HEK293 (cell line): ENCODE measurements at regions not wholly inside any gene's neighbourhood (a gene's known extent, or its start where the extent isn't known, plus 50 kb on each side); places are given as distances from the start of the nearest gene placed in this dataset.

ENCODE experiments used
- CTCF ChIA-PET: fragments of 350-600 bp; formaldehyde crosslinking; extraction: SDS; loops from one replicate; lab custom pipeline; 2021; ENCODE audit warnings: antibody characterized with exemption; lab: Yijun Ruan, JAX
- POLR2A ChIA-PET: fragments of 300-600 bp; formaldehyde crosslinking; extraction: SDS; loops from one replicate; lab custom pipeline; 2020; ENCODE audit warnings: antibody characterized with exemption, inconsistent platforms; lab: Yijun Ruan, JAX
- H3K27ac ChIP-seq: fragments of 200-500 bp; sonication (Bioruptor generic); 2 replicates; pipeline ENCODE4 v1.5.1; 2014; ENCODE audit warnings: low read depth, low read length, control low read depth, inconsistent platforms; ENCODE audit errors: extremely low read depth
- H3K36me3 ChIP-seq, 2 experiments: fragments of 200-500 bp in 1 of 2; sonication (Bioruptor generic) in 1 of 2; 1 replicate in 1 of 2; 2 replicates in 1 of 2; pipeline ENCODE4 v1.5.1; 2014 to 2017; ENCODE audit warnings: inconsistent platforms in 2 of 2, low read length in 2 of 2; ENCODE audit not compliant: control insufficient read depth in 2 of 2, insufficient read depth in 1 of 2
- H3K4me1 ChIP-seq: fragments of 200-500 bp; sonication (Bioruptor generic); 2 replicates; pipeline ENCODE4 v1.5.1; 2014; ENCODE audit warnings: mild to moderate bottlenecking, low read length, inconsistent platforms; ENCODE audit not compliant: control insufficient read depth, insufficient read depth
- H3K4me3 ChIP-seq: 2 replicates; pipeline ENCODE4 v1.5.1; 2011; ENCODE audit warnings: low read depth, mild to moderate bottlenecking, control low read depth, low read length, moderate library complexity
- H3K9me3 ChIP-seq: fragments of 200-500 bp; sonication (Bioruptor generic); 2 replicates; pipeline ENCODE4 v1.5.1; 2014; ENCODE audit warnings: low read depth, low read length, inconsistent platforms; ENCODE audit not compliant: control insufficient read depth, insufficient read depth
- MEIS1 ChIP-seq: sonication (generic); formaldehyde crosslinking; IDR thresholded peaks from 2 replicates; pipeline ENCODE4 v1.8.1; 2022; ENCODE audit warnings: missing genetic modification reagents, mild to moderate bottlenecking, borderline replicate concordance
- PRDM1 ChIP-seq: fragments of 450-650 bp; formaldehyde crosslinking; IDR thresholded peaks from 2 replicates; pipeline ENCODE4; 2016; ENCODE audit warnings: missing biosample characterization, missing genetic modification characterization
- ZBTB17 ChIP-seq: fragments of 450-650 bp; formaldehyde crosslinking; IDR thresholded peaks from 2 replicates; pipeline ENCODE4 v1.5.1; 2016; ENCODE audit warnings: missing biosample characterization, missing genetic modification characterization
- ZBTB21 ChIP-seq: fragments of 450-650 bp; formaldehyde crosslinking; IDR thresholded peaks from 2 replicates; pipeline ENCODE4 v1.5.1; 2017; ENCODE audit warnings: missing biosample characterization, missing genetic modification characterization
- ZBTB7A ChIP-seq: fragments of 450-650 bp; formaldehyde crosslinking; IDR thresholded peaks from 2 replicates; pipeline ENCODE4 v1.5.1; 2016; ENCODE audit warnings: low read depth, missing biosample characterization, missing genetic modification characterization
- ZFP69B ChIP-seq: fragments of 450-650 bp; formaldehyde crosslinking; IDR thresholded peaks from 2 replicates; pipeline ENCODE4 v1.5.1; 2016; ENCODE audit warnings: missing biosample characterization, missing genetic modification characterization
- ZNF121 ChIP-seq: fragments of 450-650 bp; formaldehyde crosslinking; IDR thresholded peaks from 2 replicates; pipeline ENCODE4 v1.5.1; 2016; ENCODE audit warnings: missing biosample characterization, missing genetic modification characterization
- ZNF175 ChIP-seq: fragments of 450-650 bp; formaldehyde crosslinking; IDR thresholded peaks from 2 replicates; pipeline ENCODE4 v1.5.1; 2016; ENCODE audit warnings: missing biosample characterization, missing genetic modification characterization
- ZNF239 ChIP-seq: fragments of 450-650 bp; formaldehyde crosslinking; IDR thresholded peaks from 2 replicates; pipeline ENCODE4 v1.5.1; 2016; ENCODE audit warnings: missing biosample characterization, missing genetic modification characterization
- ZNF274 ChIP-seq, 2 experiments: fragments of 200-500 bp in 1 of 2; fragments of 450-650 bp in 1 of 2; sonication (Bioruptor generic) in 1 of 2; formaldehyde crosslinking in 1 of 2; IDR thresholded peaks; 2 replicates each; pipeline versions ENCODE4 v1.5.1 to v1.6.1; 2014 to 2016; ENCODE audit warnings: borderline replicate concordance in 1 of 2, inconsistent platforms in 1 of 2, low read length in 1 of 2, missing biosample characterization in 1 of 2, missing genetic modification characterization in 1 of 2
- ZNF335 ChIP-seq: fragments of 450-650 bp; formaldehyde crosslinking; conservative IDR thresholded peaks from 2 replicates; pipeline ENCODE4 v1.5.1; 2016; ENCODE audit warnings: missing biosample characterization, missing genetic modification characterization
- ZNF529 ChIP-seq: fragments of 450-650 bp; formaldehyde crosslinking; IDR thresholded peaks from 2 replicates; pipeline ENCODE4 v1.5.1; 2017; ENCODE audit warnings: missing genetic modification characterization, missing biosample characterization; ENCODE audit not compliant: insufficient replicate concordance
- ZNF580 ChIP-seq: fragments of 450-650 bp; formaldehyde crosslinking; IDR thresholded peaks from 2 replicates; pipeline ENCODE4 v1.5.1; 2016; ENCODE audit warnings: missing biosample characterization, missing genetic modification characterization
- ZNF670 ChIP-seq: fragments of 450-650 bp; formaldehyde crosslinking; IDR thresholded peaks from 2 replicates; pipeline ENCODE4 v1.5.1; 2016; ENCODE audit warnings: missing biosample characterization, missing genetic modification characterization, low read depth
- ZNF701 ChIP-seq: fragments of 450-650 bp; formaldehyde crosslinking; IDR thresholded peaks from 2 replicates; pipeline ENCODE4 v1.5.1; 2016; ENCODE audit warnings: missing biosample characterization, missing genetic modification characterization
- TF ChIP-seq, protein P1 (sequence below): sonication (generic); formaldehyde crosslinking; IDR thresholded peaks from 2 replicates; pipeline ENCODE4 v1.8.1; 2022; ENCODE audit warnings: mild to moderate bottlenecking, moderate library complexity, missing genetic modification reagents
- TF ChIP-seq, protein P2 (sequence below): fragments of 450-650 bp; formaldehyde crosslinking; IDR thresholded peaks from 2 replicates; pipeline ENCODE4 v1.5.1; 2016; ENCODE audit warnings: missing biosample characterization, missing genetic modification characterization
- TF ChIP-seq, protein P3 (sequence below): fragments of 450-650 bp; formaldehyde crosslinking; IDR thresholded peaks from 2 replicates; pipeline ENCODE4 v1.5.1; 2017; ENCODE audit warnings: missing biosample characterization, missing genetic modification characterization
- TF ChIP-seq, protein P4 (sequence below): fragments of 450-650 bp; formaldehyde crosslinking; IDR thresholded peaks from 2 replicates; pipeline ENCODE4 v1.5.1; 2017; ENCODE audit warnings: missing biosample characterization, missing genetic modification characterization

- TF ChIP-seq, protein P1, sequence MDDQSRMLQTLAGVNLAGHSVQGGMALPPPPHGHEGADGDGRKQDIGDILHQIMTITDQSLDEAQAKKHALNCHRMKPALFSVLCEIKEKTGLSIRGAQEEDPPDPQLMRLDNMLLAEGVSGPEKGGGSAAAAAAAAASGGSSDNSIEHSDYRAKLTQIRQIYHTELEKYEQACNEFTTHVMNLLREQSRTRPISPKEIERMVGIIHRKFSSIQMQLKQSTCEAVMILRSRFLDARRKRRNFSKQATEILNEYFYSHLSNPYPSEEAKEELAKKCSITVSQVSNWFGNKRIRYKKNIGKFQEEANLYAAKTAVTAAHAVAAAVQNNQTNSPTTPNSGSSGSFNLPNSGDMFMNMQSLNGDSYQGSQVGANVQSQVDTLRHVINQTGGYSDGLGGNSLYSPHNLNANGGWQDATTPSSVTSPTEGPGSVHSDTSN (CRISPR knock-in tag), result no peak
- TF ChIP-seq, protein P2, sequence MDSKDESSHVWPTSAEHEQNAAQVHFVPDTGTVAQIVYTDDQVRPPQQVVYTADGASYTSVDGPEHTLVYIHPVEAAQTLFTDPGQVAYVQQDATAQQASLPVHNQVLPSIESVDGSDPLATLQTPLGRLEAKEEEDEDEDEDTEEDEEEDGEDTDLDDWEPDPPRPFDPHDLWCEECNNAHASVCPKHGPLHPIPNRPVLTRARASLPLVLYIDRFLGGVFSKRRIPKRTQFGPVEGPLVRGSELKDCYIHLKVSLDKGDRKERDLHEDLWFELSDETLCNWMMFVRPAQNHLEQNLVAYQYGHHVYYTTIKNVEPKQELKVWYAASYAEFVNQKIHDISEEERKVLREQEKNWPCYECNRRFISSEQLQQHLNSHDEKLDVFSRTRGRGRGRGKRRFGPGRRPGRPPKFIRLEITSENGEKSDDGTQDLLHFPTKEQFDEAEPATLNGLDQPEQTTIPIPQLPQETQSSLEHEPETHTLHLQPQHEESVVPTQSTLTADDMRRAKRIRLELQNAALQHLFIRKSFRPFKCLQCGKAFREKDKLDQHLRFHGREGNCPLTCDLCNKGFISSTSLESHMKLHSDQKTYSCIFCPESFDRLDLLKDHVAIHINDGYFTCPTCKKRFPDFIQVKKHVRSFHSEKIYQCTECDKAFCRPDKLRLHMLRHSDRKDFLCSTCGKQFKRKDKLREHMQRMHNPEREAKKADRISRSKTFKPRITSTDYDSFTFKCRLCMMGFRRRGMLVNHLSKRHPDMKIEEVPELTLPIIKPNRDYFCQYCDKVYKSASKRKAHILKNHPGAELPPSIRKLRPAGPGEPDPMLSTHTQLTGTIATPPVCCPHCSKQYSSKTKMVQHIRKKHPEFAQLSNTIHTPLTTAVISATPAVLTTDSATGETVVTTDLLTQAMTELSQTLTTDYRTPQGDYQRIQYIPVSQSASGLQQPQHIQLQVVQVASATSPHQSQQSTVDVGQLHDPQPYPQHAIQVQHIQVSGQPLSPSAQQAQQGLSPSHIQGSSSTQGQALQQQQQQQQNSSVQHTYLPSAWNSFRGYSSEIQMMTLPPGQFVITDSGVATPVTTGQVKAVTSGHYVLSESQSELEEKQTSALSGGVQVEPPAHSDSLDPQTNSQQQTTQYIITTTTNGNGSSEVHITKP (tag by site-specific recombination), result no peak
- no peak for TF ChIP-seq ZNF335 (tag by site-specific recombination)
- TF ChIP-seq ZNF175, result no peak
- no peak for TF ChIP-seq ZNF701 (tag by site-specific recombination)
- TF ChIP-seq ZBTB17 (tag by site-specific recombination), result no peak
- TF ChIP-seq ZNF121 (tag by site-specific recombination), result no peak
- no peak for TF ChIP-seq ZNF239 (tag by site-specific recombination)
Measured at GRCh38 chr14:89543425-89543790, 126.4 kb upstream of the FOXN3 start (continued).

DNA sequence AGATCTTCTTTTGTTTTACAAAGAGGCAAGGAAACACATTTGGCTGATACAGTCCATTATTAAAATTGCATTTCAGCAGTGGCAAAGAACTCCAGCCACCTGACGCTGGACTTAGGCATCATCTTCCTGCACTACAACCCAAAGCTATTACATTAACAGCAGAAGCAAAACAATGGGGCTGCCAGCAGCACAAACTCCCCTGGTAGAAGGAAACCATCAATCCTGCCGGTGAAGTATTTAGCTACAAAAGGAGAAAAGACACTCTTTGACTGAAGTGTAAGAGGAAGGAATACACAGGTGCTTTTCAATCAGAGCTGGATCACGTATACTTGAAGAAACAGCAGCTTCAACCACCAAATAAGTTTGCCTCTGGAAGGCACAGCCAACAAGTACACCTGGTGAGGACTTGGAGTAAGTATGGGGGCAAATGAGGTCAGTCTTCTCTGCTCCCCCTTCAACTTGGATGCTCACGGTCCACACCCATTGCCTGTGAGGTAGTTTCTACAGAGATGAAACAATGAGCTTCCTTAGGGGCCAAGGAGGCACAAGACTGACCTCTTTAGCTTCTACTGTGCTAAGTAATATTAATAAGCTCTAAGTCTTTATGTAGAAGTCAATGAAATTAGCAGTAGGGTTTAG lies 125.9 kb upstream of the FOXN3 start:
- Histone ChIP-seq H3K4me1 (peaks cover 16% of the 10 kb centered on the region), H3K4me3 (no peak overlapping the region), H3K9me3 (no peaks in the 10 kb centered on the region)
- no peak for TF ChIP-seq ZNF529 (tag by site-specific recombination)
- TF ChIP-seq, protein P3, sequence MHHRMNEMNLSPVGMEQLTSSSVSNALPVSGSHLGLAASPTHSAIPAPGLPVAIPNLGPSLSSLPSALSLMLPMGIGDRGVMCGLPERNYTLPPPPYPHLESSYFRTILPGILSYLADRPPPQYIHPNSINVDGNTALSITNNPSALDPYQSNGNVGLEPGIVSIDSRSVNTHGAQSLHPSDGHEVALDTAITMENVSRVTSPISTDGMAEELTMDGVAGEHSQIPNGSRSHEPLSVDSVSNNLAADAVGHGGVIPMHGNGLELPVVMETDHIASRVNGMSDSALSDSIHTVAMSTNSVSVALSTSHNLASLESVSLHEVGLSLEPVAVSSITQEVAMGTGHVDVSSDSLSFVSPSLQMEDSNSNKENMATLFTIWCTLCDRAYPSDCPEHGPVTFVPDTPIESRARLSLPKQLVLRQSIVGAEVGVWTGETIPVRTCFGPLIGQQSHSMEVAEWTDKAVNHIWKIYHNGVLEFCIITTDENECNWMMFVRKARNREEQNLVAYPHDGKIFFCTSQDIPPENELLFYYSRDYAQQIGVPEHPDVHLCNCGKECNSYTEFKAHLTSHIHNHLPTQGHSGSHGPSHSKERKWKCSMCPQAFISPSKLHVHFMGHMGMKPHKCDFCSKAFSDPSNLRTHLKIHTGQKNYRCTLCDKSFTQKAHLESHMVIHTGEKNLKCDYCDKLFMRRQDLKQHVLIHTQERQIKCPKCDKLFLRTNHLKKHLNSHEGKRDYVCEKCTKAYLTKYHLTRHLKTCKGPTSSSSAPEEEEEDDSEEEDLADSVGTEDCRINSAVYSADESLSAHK, result no peak
- TF ChIP-seq, all 188 proteins: peak for 0
- Histone ChIP-seq H3K36me3 (no peaks in the 10 kb centered on the region), H3K27ac (no peak overlapping the region)
- POLR2A ChIA-PET, result no interaction called here
- CTCF ChIA-PET, result interaction anchor here (0.6 kb wide), 2 partner anchors 130 to 434 kb away, joined by 3 to 4 read pairs; no protein-coding TSS in a partner anchor

DNA sequence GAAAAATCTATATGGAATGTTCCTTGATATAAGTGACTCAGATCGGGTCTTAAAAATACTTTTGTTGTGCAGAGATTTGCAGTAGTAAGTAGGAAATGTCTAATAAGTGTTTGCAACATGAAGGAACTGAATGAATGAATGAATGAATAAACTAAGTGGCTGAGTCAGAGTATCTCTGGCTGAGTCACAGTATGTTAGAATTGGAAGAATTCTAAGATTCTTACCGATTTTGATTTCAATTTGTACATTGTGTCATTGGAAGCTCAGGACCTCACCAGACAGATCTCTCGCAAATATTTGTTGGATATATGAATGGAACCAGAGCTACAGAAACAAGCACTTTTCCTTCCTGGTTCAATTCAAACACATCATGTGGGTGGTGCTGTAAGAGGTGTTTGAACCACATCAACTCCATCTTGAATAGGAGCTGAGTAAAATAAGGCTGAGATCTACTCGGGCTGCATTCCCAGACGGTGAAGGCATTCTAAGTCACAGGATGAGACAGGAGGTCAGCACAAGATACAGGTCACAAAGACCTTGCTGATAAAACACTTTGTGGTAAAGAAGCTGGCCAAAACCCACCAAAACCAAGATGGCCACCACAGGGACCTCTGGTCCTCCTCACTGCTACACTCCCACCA lies 123.9 kb upstream of the FOXN3 start:
- TF ChIP-seq ZNF274 (IDR thresholded peaks at IDR 0.05; ENCODE audit: low read length) (no peak), ZNF274 (tag by site-specific recombination; IDR thresholded peaks at IDR 0.05; ENCODE audit: borderline replicate concordance) (no peak), ZNF239 (tag by site-specific recombination) (no peak), PRDM1 (tag by site-specific recombination) (no peak), ZBTB7A (no peak), ZBTB21 (tag by site-specific recombination) (no peak), MEIS1 (no peak), ZNF670 (no peak), ZNF580 (no peak), ZNF175 (no peak), ZFP69B (tag by site-specific recombination) (no peak)
- TF ChIP-seq, protein P4, sequence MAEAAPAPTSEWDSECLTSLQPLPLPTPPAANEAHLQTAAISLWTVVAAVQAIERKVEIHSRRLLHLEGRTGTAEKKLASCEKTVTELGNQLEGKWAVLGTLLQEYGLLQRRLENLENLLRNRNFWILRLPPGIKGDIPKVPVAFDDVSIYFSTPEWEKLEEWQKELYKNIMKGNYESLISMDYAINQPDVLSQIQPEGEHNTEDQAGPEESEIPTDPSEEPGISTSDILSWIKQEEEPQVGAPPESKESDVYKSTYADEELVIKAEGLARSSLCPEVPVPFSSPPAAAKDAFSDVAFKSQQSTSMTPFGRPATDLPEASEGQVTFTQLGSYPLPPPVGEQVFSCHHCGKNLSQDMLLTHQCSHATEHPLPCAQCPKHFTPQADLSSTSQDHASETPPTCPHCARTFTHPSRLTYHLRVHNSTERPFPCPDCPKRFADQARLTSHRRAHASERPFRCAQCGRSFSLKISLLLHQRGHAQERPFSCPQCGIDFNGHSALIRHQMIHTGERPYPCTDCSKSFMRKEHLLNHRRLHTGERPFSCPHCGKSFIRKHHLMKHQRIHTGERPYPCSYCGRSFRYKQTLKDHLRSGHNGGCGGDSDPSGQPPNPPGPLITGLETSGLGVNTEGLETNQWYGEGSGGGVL (tag by site-specific recombination), result no peak
- ChIA-PET POLR2A (no interaction called here), CTCF (no interaction called here)
- H3K4me3 ChIP-seq, result no peak overlapping the region
- no peaks in the 10 kb centered on the region for H3K9me3 ChIP-seq
- H3K4me1 ChIP-seq, result peaks cover 16% of the 10 kb centered on the region
- no peaks in the 10 kb centered on the region for H3K36me3 ChIP-seq
- H3K27ac ChIP-seq, result no peak overlapping the region
